Activated naive CD8-positive, alpha-beta T cell treated with anti-CD3 and anti-CD28 coated beads for 36 hours (primary cell): ENCODE measurements at regions not wholly inside any gene's neighbourhood (a gene's known extent, or its start where the extent isn't known, plus 50 kb on each side); places are given as distances from the start of the nearest gene placed in this dataset.
"Not testable (repeated sequence)": the region's sequence is repeated elsewhere in the genome, so short reads cannot be mapped to it uniquely, and the experiment has no call there.

Experiments used
- DNase-seq: peaks from one replicate; pipeline ENCODE4 v3.0.0; 2021
- H3K27ac Mint-ChIP-seq: one replicate; pipeline ENCODE4 v1.8.0; 2022; ENCODE audit warnings: mild to moderate bottlenecking, moderate library complexity, mixed read lengths
- H3K27me3 Mint-ChIP-seq: one replicate; pipeline ENCODE4 v1.8.0; 2022; ENCODE audit warnings: mild to moderate bottlenecking, mixed read lengths
- H3K36me3 Mint-ChIP-seq: one replicate; pipeline ENCODE4 v1.8.0; 2021; ENCODE audit warnings: mild to moderate bottlenecking, mixed read lengths
- H3K4me1 Mint-ChIP-seq: one replicate; pipeline ENCODE4 v1.8.0; 2021; ENCODE audit warnings: mixed read lengths
- H3K4me3 Mint-ChIP-seq: one replicate; pipeline ENCODE4 v1.8.0; 2022; ENCODE audit warnings: mild to moderate bottlenecking, moderate library complexity, mixed read lengths
- H3K9me3 Mint-ChIP-seq: one replicate; pipeline ENCODE4 v1.8.0; 2022; ENCODE audit warnings: mixed read lengths

DNA sequence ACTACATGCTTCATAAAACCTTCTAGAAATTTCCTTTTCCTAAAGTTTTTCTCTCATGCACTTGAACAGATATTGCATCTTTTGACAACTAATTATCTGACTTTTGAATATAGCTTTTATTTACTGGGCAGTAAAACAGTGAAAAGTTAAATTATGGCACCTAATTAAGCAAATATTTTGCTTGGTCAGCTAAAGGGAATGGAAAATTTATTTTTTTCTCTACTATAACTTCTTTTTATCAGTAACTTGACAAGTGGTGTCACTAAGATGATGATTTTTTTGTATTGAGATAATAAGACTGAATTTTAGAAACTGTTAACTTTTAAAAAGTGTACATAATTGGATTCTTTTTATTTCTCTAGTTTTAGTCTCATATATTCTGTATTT lies 351.6 kb downstream of the PIK3C3 start:
- no peaks in the 10 kb centered on the region for H3K36me3 Mint-ChIP-seq
- no peak overlapping the region for H3K27ac Mint-ChIP-seq
- no peaks in the 10 kb centered on the region for H3K4me1 Mint-ChIP-seq
- peaks cover 2% of the 10 kb centered on the region for H3K9me3 Mint-ChIP-seq
- DNase-seq, result no peak
- H3K4me3 Mint-ChIP-seq, result no peak overlapping the region
- H3K27me3 Mint-ChIP-seq, result no peaks in the 10 kb centered on the region

DNA sequence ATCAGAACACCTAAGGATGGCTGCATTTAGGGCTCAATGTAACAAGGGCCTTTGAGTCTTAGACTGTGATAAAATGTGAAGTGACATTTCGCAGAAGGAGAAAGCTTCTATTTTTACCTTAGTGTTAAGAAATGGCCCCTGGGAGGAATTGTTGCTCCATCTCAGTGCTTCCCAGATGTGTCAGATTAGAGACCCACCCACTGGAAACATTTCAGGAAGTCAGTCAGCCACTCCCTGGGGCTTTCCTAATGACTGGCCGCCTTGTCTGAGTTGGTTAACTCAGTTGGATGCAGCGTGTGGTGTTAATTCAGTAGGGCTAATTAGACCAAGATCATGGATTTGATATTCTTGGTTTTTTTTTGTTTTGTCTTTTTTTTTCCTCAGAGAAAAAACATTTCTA lies 355.9 kb downstream of the PIK3C3 start:
- Mint-ChIP-seq H3K9me3 (peaks cover 2% of the 10 kb centered on the region), H3K27ac (no peak overlapping the region), H3K4me1 (no peaks in the 10 kb centered on the region), H3K36me3 (no peaks in the 10 kb centered on the region), H3K27me3 (no peaks in the 10 kb centered on the region), H3K4me3 (no peak overlapping the region)
- DNase-seq, result no peak

DNA sequence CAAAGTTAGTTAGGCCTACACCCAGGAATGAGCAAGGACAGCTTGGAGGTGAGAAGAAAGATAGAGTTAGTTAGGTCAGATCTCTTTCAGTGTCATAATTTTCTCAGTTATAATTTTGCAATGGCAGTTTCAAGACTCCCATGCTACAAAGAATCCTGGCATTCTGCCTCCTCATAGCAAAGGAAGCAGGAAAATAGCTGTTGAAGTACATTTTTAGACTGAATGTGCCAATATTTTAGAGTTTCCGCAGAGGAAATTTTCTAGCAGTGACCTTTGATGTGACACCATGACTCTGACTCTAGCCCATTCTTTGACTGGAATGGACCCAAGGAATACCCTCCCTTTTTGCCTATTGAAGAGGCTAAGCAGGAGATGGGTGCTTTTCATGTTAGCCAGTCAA lies 371.7 kb downstream of the PIK3C3 start:
- no peak for DNase-seq
- no peaks in the 10 kb centered on the region for H3K9me3 Mint-ChIP-seq
- no peak overlapping the region for H3K4me3 Mint-ChIP-seq
- H3K36me3 Mint-ChIP-seq, result no peaks in the 10 kb centered on the region
- H3K27me3 Mint-ChIP-seq, result no peaks in the 10 kb centered on the region
- H3K4me1 Mint-ChIP-seq, result no peaks in the 10 kb centered on the region
- no peak overlapping the region for H3K27ac Mint-ChIP-seq

DNA sequence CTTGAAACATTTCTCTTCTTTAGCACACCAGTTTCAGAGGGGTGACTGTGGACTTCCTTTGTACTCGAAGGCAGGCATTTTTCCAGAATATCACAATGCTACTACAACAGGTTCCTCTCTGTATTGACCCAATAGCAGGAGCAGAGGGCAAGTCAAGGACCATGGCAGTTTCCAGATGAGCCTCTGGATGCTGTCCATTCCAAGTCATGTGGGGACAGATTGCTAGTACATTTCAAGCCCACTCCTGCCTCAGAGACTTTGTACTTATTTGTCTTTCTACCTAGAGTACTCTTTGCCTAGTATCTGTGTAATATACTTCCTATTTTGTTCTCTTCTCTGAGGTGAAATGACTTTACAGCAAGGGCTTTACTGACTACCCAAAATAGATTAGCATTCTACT lies 373.9 kb downstream of the PIK3C3 start:
- Mint-ChIP-seq H3K27ac (no peak overlapping the region), H3K4me3 (no peak overlapping the region), H3K27me3 (no peaks in the 10 kb centered on the region), H3K9me3 (no peaks in the 10 kb centered on the region), H3K4me1 (no peaks in the 10 kb centered on the region), H3K36me3 (no peaks in the 10 kb centered on the region)
- DNase-seq, result no peak

DNA sequence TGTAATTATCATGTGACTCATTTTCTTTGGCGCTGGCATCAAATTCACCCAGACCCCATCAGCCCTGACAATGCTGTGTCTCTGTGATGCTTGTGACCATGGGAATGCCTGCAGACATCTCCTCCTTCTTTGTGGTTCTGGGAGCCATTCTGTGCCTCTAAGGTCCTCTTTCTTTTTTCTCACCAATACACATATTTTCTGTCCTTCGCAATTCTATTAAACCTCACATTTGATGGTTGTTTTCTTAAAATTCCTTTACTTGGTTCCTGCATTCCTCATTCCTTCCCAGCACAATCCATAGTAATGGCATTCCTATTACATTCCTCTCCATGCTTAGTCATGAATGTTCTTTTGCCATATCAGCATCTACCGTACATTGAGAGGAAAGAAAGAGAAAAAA lies 375.3 kb downstream of the PIK3C3 start:
- H3K4me1 Mint-ChIP-seq, result no peaks in the 10 kb centered on the region
- no peaks in the 10 kb centered on the region for H3K36me3 Mint-ChIP-seq
- no peak overlapping the region for H3K4me3 Mint-ChIP-seq
- H3K27me3 Mint-ChIP-seq, result no peaks in the 10 kb centered on the region
- DNase-seq, result no peak
- H3K9me3 Mint-ChIP-seq, result no peaks in the 10 kb centered on the region
- no peak overlapping the region for H3K27ac Mint-ChIP-seq

DNA sequence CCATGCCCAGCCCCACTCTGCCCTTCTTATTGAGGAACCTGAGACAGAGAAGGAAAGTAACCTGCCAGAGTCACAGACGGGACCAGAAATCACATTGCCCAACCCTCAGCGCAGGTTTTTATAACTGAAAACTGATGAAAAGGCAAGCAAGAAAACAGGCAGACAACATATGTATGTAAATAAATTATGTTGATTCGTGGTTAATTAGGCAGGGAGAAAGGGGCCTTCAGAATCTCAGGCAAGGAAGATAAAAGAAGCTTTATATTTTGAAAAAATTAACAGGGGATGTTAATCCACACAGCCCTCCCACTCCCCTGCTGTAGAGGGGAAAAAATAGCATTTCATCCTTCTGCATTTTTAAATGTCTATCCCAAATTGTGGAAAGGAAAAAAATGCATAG lies 378.5 kb downstream of the PIK3C3 start:
- no peaks in the 10 kb centered on the region for H3K27me3 Mint-ChIP-seq
- H3K36me3 Mint-ChIP-seq, result no peaks in the 10 kb centered on the region
- H3K27ac Mint-ChIP-seq, result no peak overlapping the region
- no peak overlapping the region for H3K4me3 Mint-ChIP-seq
- H3K4me1 Mint-ChIP-seq, result no peaks in the 10 kb centered on the region
- DNase-seq, result no peak
- H3K9me3 Mint-ChIP-seq, result no peaks in the 10 kb centered on the region

DNA sequence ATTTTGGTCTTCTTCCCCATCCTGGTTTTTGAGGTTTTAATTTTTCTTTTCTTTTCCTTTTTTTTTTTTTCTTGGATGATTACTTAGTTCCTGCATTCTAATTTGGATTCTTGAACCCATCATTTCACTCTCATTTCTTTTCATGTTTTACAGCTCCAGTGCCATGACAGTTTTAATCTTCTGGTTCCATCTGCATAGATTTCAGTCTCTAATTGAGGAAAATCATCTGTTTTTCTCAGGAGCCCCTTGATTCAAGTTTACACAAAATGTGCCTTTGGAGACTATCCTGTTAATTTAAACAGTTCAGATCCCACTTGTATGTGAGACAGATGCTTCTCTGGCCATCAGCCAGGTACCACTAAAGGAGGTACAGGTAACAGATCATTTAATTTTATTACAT lies 379.9 kb downstream of the PIK3C3 start:
- no peaks in the 10 kb centered on the region for H3K36me3 Mint-ChIP-seq
- DNase-seq, result no peak

DNA sequence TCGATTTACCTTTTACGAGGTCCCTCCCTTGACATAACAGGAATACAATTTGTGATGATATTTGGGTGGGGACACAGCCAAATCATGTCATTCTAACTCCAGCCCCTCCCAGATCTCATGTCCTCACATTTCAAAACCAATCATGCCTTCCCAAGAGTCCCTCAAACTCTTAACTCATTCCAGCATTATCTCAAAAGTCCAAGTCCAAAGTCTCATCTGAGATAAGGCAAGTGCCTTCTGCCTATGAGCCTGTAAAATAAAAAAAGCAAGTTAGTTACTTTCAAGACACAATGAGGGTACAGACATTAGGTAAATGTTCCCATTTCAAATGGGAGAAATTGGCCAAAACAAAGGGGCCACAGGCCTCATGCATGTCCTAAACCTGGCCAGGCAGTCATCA lies 381.1 kb downstream of the PIK3C3 start:
- no peaks in the 10 kb centered on the region for H3K36me3 Mint-ChIP-seq
- no peaks in the 10 kb centered on the region for H3K4me1 Mint-ChIP-seq
- H3K27me3 Mint-ChIP-seq, result no peaks in the 10 kb centered on the region
- H3K4me3 Mint-ChIP-seq, result no peak overlapping the region
- no peak for DNase-seq
- no peaks in the 10 kb centered on the region for H3K9me3 Mint-ChIP-seq
- H3K27ac Mint-ChIP-seq, result no peak overlapping the region

More for the DNA sequence above, 379.9 kb downstream of the PIK3C3 start:
- H3K4me1 Mint-ChIP-seq, result no peaks in the 10 kb centered on the region
- no peak overlapping the region for H3K4me3 Mint-ChIP-seq
- H3K27ac Mint-ChIP-seq, result no peak overlapping the region
- no peaks in the 10 kb centered on the region for H3K27me3 Mint-ChIP-seq
- no peaks in the 10 kb centered on the region for H3K9me3 Mint-ChIP-seq

DNA sequence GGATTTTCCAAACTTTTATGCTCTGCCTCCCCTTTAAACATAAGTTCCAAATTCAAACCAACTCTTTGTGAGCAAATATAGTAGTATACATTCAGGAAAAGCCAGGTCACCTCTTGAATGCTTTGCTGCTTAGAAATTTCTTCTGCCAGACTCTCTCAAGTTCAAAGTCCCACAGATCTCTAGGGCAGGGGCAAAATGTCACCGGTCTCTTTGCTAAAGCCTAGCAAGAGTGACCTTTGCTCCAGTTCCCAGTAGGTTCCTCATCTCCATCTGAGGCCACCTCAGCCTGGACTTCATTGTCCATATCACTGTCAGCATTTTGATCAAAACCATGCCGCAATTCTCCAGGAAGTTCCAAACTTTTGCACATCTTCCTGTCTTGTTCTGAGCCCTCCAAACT lies 382.3 kb downstream of the PIK3C3 start:
- not testable (repeated sequence) for DNase-seq, H3K27ac Mint-ChIP-seq

DNA sequence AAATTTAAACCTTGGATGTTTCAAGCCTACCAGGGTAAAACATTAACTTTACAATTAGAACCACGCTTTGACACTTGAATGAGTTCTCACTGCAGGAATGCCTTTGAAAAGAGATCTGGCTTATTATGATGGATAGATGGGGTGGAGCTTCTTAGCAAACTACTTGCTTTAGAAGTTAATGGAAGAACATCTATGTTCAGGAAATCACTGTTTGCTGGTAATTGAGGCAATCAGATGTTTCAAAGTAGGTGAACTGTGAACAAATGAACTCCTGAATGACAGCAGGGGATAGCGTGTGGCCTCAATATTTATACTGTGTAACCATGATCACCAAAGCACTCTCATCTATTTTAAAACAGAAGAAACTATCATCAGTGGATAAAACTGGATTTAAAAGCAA lies 383.6 kb downstream of the PIK3C3 start:
- H3K4me3 Mint-ChIP-seq, result no peak overlapping the region
- H3K27ac Mint-ChIP-seq, result no peak overlapping the region
- no peaks in the 10 kb centered on the region for H3K27me3 Mint-ChIP-seq
- no peaks in the 10 kb centered on the region for H3K9me3 Mint-ChIP-seq
- H3K36me3 Mint-ChIP-seq, result no peaks in the 10 kb centered on the region
- no peaks in the 10 kb centered on the region for H3K4me1 Mint-ChIP-seq
- no peak for DNase-seq

More for the DNA sequence above, 382.3 kb downstream of the PIK3C3 start:
- H3K36me3 Mint-ChIP-seq, H3K4me1 Mint-ChIP-seq, H3K27me3 Mint-ChIP-seq, H3K4me3 Mint-ChIP-seq, H3K9me3 Mint-ChIP-seq: not testable (repeated sequence)

DNA sequence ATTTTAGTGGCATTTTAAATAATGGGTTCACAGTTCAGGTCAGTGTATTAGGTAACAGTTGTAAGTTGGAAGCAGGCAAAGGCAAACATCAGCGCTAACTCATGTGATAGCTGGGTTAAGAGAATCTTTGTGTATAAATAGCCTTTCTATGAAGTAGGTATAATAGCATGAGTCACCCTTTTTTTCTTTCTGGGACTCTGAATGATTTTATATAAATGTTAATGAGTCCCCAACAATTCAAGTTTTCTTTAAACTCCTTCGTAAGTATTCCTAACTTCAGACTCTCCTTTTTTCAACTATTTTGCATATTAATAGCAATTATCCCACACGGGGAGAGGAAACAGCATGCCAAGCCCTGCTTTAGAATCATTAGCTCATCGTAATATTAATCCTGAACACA lies 384.3 kb downstream of the PIK3C3 start:
- no peaks in the 10 kb centered on the region for H3K9me3 Mint-ChIP-seq
- no peak for DNase-seq
- H3K27me3 Mint-ChIP-seq, result no peaks in the 10 kb centered on the region
- no peak overlapping the region for H3K27ac Mint-ChIP-seq
- H3K4me3 Mint-ChIP-seq, result no peak overlapping the region
- H3K4me1 Mint-ChIP-seq, result no peaks in the 10 kb centered on the region
- H3K36me3 Mint-ChIP-seq, result no peaks in the 10 kb centered on the region

DNA sequence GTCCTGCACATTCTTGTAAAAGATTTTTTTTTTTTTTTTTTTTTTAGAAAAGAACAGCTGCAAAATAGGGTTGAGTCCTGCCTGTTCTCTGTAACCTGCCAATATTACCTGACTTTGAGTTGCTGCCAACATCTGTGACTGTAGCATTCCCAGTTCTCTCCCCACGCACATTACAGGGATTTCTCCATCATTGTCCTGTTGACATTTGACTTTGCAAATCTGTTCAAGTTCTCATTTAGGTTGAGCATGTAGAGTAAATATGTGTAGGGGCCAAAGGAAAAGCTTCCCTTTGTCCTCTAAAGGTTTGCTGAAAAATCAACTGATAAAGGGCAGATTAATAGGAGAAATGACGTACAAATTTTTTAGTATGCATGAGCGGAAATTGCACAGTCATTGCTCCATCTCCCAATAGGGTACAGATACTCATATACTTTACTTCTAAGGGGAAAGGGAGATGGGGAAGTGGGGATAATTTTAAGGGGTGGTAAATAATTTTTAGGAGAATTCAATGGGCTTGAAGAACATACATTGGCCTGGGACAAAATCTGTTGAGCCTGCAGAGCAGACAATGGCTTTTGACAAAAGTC lies 385.5 kb downstream of the PIK3C3 start:
- no peak overlapping the region for H3K4me3 Mint-ChIP-seq
- H3K27ac Mint-ChIP-seq, result no peak overlapping the region
- H3K36me3 Mint-ChIP-seq, result no peaks in the 10 kb centered on the region
- no peaks in the 10 kb centered on the region for H3K9me3 Mint-ChIP-seq
- no peaks in the 10 kb centered on the region for H3K4me1 Mint-ChIP-seq
- no peak for DNase-seq
- H3K27me3 Mint-ChIP-seq, result no peaks in the 10 kb centered on the region

DNA sequence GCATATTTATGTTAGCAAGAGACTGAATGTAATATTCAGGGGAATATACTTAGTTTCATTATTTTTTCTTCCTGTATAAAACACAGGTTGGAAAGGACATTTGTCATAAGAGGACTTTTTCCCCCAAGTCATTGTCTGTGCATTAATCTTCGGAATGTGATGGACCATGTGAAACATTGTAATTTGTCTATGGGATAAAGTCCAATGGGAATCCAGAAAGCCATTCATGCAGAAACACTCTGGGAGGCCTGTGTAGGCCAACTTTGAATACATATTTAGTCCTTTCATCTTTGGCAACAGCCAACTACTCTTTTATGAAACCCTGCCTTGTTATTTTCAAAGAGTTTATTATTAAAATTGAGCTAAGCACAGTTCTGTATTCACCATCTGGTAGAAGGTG lies 386.4 kb downstream of the PIK3C3 start:
- H3K4me3 Mint-ChIP-seq, result no peak overlapping the region
- no peaks in the 10 kb centered on the region for H3K27me3 Mint-ChIP-seq
- no peaks in the 10 kb centered on the region for H3K9me3 Mint-ChIP-seq
- no peaks in the 10 kb centered on the region for H3K36me3 Mint-ChIP-seq
- DNase-seq, result no peak
- H3K27ac Mint-ChIP-seq, result no peak overlapping the region
- H3K4me1 Mint-ChIP-seq, result no peaks in the 10 kb centered on the region

DNA sequence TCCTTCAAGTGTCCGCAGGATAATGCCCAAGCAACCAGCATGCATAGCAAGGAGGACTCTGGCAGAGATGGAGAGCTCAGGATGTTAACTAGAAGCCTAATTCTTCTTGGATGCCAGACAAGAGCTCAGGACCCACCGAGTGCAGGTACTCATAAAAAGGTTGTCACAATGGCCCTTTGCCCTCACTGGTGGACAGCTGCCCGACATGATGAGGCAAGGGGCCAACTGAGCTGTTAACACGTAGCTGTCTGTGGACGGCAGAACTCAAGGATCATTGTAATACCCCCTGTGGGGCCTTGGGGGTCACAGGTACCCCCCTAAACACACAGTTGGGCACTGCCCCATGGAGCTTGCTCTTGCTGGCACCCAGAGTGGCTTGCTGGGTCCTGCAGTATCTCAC lies 393.7 kb downstream of the PIK3C3 start:
- Mint-ChIP-seq H3K27ac (no peak overlapping the region), H3K4me3 (no peak overlapping the region), H3K27me3 (no peaks in the 10 kb centered on the region), H3K36me3 (no peaks in the 10 kb centered on the region), H3K4me1 (no peaks in the 10 kb centered on the region), H3K9me3 (no peaks in the 10 kb centered on the region)
- no peak for DNase-seq

DNA sequence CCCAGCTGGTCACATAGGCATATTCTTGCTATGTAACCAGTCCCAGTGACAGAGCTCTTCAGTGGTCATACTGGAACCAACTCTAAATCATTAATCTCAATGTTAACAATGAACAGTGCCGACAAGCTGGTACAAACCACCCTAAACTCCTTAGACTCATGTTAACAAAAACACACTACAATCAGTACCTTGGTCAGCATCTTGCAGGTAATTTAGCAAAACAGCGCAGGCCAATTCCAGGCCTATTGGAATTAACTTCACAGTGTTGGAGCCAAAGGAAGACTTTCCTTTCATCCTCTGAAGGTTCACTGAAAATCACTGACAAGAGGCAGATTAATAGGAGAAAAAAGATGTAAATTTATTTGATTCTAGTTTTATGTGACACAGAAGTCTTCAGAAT lies 396.4 kb downstream of the PIK3C3 start:
- H3K9me3 Mint-ChIP-seq, result no peaks in the 10 kb centered on the region
- no peaks in the 10 kb centered on the region for H3K36me3 Mint-ChIP-seq
- H3K4me3 Mint-ChIP-seq, result no peak overlapping the region

DNA sequence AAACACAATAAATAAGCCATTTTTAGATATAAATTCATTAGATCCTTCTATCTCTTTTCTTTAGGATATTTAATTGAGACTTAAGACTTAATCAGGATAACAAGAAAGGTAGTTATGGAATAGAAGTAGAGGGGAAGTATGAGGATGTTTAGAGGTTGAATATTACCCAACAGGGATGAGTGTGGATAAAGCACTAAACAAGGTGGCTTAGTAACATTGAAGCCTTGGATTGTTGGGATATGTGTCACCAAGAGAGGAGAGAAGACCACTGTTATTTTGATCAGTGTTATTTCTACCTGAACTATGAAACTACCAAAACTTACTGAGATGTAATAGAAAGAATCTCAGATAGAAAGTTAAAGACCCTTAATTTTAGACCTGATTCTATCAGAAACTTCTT lies 405.7 kb downstream of the PIK3C3 start:
- Mint-ChIP-seq H3K4me3 (no peak overlapping the region), H3K36me3 (no peaks in the 10 kb centered on the region), H3K27me3 (no peaks in the 10 kb centered on the region), H3K4me1 (no peaks in the 10 kb centered on the region), H3K9me3 (no peaks in the 10 kb centered on the region), H3K27ac (no peak overlapping the region)
- DNase-seq, result no peak

More for the DNA sequence above, 396.4 kb downstream of the PIK3C3 start:
- Mint-ChIP-seq H3K27me3 (no peaks in the 10 kb centered on the region), H3K27ac (no peak overlapping the region), H3K4me1 (no peaks in the 10 kb centered on the region)
- DNase-seq, result no peak
